ENCODE measurements at regions not wholly inside any gene's neighbourhood (a gene's known extent, or its start where the extent isn't known, plus 50 kb on each side); places are given as distances from the start of the nearest gene placed in this dataset.
"Not testable (repeated sequence)": the region's sequence is repeated elsewhere in the genome, so short reads cannot be mapped to it uniquely, and the experiment has no call there.

DNA sequence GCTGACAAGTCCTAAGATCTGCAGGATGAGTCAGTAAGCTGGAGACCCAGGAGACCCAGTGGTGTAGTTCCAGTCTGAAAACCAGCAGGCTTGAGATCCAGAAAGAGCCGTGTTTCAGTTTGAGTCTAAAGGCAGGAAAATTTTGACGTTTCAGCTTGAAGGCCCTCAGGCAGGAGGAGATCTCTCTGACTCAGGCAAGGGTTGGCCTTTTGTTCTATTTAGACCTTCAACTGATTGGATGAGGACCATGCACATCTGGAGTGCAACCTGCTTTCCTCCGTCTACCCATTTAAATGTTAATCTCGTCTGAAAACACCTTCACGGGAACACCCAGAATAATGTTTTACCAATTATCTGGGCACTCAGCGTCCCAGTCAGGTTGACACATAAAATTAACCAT lies 69.5 kb downstream of the NPIPA7 start:
- DNase-seq: not testable (repeated sequence)

DNA sequence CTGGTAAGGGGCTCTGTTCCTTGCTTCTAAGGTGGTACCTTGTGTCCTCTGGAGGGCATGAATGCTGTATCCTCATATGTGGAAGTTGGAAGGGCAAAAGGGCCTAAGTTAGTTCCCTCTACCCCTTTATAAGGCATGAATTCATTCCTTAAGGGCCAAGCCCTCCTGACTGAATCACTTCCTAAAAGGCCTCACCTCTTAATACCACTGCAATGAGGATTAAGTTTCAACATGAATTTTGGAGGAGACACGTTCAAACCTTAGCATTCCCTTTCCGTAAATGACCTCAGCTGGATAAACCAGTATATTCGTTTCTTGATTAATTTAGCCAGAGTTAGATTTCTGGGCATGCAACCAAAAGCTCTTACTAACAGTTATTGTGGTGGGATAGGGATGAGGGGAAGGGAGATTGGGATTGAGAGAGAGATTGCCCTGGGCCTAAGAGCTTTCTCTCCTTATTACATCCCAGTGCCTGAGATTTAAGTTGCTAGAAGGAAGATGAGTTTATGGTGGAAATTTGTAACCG lies 70.8 kb downstream of the NPIPA7 start:
- DNase-seq: not testable (repeated sequence)

DNA sequence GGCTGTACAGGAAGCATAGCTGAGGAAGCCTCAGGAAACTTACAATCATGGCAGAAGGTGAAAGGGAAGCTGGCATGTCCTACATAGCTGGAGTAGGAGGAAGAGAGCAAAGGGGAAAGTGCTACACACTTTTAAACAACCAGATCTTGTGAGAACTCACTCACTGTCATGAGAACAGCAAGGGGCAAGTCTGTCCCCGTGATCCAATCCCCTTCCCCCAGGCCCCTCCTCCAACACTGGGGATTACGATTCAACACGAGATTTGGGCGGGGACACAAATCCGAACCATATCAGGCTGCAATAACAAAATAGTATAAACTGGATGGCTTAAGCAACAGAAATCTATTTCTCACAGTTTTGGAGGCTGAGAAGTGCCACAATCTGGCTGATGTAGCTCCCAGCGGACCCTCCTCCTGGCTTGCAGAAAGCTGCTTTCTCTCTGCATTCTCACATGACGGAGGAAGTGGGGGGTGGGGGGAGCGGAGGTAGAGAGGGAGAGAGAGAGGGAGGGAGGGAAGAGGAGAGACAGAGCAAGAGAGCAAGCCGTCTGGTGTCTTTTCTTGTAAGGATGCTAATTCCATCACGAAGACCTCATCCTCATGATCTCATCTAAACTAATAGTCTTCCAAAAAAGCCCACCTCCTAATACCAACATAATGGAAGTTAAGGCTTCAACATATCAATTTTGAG lies 72.9 kb downstream of the NPIPA7 start:
- DNase-seq: not testable (repeated sequence)

DNA sequence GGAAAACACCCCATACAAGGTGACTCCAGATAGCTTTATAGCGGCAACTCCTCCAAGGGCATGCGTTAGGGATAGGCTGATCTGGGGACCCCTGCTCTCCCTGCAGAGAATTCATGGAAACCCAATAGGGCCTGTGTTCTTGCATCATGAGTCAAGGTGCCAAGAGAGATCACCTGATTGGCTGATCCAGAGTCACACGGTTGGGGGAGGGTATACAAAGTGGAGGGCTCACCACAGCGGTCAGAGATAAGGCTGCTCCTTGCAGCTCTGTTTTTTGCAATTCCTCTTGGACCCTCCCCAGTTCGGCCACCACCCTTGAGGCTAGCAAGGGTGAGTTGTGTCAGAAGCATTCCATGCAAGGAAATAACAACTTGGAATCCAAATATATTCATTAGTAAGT lies 79.6 kb downstream of the NPIPA7 start:
- DNase-seq: not testable (repeated sequence)

DNA sequence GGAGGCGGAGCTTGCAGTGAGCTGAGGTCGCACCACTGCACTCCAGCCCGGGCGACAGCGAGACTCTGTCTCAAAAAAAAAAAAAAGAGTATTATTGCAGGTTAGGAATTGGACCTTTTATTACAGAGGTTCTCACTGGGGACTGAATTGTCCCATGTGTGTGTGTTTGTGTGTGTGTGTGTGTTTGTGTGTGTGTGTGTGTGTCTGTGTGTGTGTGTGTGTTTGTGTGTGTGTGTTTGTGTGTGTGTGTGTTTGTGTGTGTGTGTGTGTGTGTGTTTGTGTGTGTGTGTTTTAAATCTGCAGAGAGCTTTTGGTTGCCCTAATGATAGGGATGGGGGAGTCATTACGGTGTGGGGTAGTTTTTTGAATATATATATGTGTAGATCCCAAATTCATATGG lies 84.9 kb downstream of the NPIPA7 start:
- DNase-seq: not testable (repeated sequence)

DNA sequence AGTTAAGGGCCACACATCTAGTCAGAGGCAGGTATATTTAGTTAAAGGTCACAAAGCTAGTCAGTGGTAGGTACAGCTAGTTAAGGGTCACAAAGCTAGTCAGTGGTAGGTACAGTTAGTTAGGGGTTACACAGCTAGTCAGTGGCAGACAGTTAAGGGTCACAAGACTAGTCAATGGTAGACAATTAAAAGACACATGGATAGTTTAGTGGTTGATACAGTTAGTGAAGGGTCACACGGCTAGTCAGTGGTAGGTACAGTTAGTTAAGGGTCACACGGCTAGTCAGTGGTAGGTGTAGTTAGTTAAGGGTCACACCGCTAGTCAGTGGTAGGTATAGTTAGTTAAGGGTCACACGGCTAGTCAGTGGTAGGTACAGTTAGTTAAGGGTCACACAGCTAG lies 110.0 kb downstream of the NPIPA7 start:
- not testable (repeated sequence) for DNase-seq

DNA sequence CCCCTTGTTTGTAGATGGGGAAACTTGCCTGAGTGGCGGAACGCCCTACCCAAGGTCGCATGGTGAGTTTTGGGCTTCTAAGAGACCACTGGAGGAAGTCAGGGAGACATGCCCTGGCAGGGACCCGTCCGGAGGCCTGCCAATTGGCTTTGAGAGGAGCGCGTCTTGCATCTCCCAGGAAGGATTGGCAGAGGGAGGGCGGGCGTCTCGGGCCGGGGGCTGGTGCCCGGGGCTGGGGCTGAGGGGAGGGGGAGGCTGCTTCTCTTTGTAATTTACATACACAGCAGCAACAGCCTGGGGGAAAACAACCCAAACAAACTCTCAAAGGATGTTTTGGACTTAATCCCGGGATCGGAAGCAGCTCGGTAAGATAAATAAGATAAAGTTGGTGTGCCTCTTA lies 110.5 kb downstream of the NPIPA7 start:
- not testable (repeated sequence) for DNase-seq

DNA sequence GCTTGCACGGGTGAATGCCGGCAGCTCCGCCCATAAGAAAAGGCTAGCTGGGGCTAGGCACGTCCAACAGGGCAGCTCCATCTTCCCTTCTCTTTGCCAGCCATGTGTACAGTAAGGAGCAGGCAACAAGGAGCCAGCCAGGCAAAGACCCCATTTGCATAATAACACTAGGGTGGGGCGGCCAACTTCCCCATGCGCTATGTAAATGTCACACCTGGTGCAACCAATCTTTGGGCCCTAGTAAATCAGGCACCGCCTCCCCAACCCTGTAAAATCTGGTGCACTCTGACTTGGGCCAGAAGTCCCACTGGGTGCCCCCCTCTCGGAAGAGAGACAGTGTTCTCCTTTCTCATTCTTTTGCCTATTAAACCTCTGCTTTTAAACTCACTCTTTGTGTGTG lies 115.2 kb downstream of the NPIPA7 start:
- not testable (repeated sequence) for DNase-seq

DNA sequence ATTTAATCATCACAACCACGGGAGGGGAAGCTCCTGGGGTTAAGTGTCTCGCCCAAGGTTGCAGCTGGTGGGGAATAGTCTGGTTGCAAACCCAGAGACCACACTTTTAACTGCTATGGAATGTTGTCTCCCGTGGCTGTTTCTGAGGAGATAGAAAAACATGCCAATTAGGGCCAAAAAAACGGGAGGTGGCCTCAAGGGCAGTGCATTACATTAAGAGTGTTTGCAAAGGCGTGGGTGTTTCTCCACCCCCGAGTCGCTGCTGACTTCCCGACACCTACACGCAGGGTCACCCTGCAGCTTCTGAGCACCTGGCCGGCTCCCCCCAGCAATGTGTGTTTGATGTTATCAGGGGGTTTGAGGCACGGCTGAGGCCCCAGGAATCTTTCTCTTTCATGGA lies 116.1 kb downstream of the NPIPA7 start:
- DNase-seq: not testable (repeated sequence)

DNA sequence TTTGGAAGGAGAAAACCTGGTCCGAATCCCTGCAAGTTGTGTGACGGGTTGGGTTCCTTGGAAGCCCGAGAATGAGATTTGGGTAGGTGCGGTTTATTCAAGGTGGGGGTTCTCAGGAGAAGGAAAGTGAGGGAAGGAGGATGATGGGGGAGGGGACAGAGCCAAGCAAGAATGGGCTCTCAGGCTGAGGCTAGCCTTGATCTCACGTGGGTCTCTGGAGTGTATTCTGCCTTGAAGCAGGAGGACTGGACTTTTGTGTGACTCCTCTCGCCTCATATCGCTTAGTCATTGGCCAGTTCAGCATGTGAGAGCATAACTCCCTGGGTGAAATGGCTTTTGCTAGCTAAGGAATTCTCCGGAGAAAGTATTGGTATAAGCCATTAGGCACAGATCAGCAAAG lies 120.9 kb downstream of the NPIPA7 start:
- not testable (repeated sequence) for DNase-seq

DNA sequence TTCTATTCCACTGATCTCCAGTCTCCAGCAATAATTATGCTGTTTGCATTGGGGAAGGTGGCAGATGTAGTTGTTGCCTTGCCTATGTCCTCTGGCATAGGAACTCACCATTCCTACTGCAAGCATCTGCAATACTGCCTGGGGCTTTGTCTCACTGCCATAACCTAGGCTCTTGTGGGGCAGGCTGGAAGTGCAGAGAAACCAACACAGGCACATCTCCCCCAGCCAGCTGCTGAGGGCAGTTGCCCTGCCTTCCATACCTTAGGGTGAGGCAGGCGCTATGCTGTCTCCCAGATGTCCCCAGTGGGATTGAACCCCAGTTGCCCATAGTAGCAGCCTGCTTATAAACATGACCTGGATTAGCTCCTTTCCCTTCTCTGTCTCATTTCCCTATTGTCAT lies 128.1 kb downstream of the NPIPA7 start:
- DNase-seq: not testable (repeated sequence)

DNA sequence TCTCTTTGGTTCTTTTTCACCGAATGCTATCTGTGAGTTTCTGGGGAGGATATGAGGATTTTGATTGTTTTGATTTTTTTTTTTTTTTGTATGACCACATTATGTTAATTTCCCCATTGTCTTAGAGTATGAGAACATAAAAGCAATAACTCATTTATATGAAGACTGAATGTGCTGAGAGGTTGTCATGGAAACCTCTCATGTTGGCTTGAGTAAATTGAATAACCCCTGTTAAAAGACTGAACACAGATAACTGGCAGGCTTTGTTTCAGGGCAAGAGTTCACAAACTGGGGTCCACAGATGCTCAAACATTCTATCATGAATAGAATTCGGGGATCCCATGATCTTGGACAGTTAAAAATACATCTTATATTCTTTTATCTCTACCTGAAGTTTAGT lies 129.4 kb downstream of the NPIPA7 start:
- DNase-seq: not testable (repeated sequence)

DNA sequence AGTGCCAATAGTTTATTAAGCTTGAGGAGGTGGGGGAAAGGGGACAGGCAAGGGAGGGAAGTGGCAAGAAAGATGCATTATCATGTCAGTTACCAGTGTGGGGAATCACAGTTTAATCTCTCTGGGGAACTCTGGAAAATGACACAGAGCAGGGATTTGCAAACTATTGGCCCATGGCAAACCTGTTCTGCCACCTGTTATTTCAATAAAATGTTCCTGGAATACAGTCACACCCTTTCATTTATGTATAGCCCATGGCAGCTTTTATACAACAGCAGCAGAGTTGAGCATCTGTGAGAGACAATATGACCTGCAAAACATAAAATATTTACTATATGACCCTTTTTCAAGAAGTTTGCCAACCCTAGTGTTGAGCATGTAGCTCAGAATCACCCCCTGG lies 140.5 kb downstream of the NPIPA7 start:
- DNase-seq: not testable (repeated sequence)

DNA sequence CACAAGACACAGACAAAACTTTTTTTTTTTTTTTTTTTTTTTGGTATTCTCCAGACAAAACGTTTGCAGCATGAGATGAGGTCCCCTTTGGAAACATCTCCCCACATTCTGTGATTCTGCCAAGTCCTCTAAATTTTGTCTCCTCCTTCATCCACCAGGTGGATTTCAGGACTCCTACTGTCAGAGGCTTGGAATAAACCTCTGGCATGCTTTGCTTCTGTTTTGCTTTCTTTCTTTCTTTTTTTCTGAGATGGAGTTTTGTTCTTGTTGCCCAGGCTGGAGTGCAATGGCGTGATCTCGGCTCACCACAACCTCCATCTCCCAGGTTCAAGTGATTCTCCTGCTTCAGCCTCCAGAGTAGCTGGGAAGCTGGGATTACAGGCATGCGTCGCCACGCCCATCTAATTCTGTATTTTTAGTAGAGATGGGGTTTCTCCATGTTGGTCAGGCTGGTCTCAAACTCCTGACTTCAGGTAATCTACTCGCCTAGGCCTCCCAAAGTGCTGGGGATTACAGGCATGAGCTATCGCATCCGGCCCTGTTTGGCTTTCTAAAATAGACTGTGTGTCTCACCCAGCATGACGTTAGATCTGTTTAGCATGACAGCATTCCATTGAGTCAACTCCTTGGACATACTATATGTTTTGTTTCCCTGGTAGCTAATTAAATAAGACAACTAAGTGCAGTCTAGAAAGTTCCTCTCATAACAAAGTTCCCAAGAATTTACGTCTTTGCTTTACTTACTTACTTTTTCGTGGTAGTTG lies 142.5 kb downstream of the NPIPA7 start:
- DNase-seq: not testable (repeated sequence)

DNA sequence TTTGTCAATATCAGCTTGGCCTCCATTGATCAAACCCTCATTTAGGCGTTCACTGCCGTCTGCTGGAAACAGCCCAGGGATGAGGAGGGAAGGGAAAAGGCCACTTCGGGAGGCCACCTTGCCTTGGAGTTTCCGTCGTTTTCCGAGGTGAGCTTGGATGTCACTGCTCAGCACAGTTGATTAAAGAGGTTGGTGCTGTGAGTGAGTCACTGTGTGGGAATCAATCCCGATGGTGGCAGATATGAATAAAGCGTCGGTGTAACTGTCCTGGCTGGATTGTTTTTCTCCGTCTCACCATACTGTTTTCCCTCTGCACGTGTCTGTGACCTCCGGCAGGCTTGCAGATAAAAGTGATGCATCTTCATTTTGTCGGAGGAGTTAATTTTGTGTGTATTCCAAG lies 148.1 kb downstream of the NPIPA7 start:
- not testable (repeated sequence) for DNase-seq

DNA sequence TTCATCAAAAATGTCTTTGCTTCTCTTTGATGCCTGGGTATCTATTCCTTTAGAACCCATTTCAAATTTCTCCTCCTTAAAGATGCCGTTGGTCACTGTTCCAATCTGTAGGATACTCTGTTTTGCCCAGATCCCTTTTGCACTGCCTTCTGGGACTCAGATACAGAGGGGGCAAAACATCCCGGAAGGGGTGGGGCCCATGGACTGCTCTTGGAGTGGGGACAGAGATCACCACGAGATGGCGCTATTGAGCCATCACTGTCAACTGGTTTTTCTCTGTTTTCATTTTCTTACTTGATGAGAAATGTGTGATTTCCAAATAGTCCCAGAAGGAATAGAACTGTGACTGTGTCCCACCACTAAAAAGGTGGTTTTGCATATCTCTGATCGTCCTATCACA lies 151.8 kb downstream of the NPIPA7 start:
- not testable (repeated sequence) for DNase-seq

DNA sequence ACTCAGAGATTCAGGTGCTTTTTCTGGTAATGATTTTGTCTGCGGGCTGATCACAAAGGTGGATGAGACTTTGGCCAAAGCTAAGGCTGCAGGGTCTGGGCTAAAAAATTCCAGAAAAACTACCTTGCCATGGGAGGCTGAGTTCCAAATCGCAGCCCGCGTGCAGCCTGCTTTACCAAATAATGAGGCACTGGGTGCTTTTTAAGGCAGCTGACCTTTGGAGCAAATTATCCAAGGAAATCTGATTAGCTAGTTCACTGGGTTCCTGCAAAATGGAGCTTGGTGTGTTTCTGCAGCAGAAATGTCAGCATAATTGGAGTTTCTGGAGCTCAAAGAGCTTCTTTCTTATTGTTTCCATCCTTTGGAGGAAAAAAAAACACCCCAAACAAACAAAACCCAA lies 156.6 kb downstream of the NPIPA7 start:
- DNase-seq: not testable (repeated sequence)

DNA sequence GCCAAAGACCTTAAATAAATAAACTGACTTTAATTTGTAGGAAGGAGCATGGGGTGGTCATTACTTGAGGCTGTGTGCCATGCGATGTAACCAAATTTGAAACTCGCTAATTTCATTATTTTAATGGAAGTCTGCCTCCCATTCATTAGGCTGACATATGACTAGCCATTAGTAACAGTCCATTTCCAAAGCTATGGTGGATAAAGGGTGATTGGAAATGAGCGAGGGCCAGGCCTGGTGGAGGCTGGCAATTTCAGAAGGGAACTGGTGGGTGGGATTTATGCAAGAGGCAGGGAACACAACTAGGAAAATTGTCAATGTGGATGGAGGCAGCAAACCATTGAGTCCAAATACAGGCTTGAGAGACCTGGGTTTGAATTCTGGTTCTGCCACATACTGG lies 157.2 kb downstream of the NPIPA7 start:
- not testable (repeated sequence) for DNase-seq

DNA sequence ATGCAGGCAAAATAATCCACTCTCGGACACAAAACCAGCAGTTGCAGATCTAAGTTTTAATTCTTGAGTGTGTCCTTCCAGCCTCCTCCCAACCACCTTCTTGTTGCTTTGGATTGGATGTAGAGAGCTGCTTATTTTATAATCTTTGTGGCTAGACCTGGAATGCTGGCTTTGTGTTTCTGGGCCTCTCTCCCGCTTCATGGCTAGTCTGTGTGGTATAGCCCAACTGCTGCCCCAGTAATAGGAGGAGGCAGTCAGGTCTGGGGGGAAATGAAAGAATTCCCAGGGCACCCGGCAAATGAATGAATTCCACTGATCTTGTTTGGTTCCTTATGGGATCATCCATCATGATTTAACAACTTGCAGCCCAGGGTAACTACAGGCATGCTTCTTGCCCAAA lies 170.8 kb downstream of the NPIPA7 start:
- DNase-seq: not testable (repeated sequence)

DNA sequence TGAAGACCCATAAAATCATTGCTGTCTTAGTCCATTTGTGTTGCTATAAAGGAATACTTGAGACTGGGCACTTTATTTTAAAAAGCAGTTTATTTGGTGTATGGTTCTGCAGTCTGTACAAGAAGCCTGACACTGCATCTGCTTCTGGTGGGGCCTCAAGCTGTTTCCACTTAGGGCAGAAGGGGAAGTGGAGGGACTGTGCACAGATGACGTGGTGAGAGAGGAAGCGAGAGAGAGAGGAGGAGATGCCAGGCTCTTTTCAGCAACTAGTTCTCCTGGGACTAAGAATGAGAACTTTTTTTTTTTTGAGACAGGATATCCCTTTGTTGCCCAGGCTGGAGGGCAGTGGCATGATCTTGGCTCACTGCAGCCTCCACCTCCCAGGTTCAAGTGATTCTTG lies 171.9 kb downstream of the NPIPA7 start:
- DNase-seq: not testable (repeated sequence)

DNA sequence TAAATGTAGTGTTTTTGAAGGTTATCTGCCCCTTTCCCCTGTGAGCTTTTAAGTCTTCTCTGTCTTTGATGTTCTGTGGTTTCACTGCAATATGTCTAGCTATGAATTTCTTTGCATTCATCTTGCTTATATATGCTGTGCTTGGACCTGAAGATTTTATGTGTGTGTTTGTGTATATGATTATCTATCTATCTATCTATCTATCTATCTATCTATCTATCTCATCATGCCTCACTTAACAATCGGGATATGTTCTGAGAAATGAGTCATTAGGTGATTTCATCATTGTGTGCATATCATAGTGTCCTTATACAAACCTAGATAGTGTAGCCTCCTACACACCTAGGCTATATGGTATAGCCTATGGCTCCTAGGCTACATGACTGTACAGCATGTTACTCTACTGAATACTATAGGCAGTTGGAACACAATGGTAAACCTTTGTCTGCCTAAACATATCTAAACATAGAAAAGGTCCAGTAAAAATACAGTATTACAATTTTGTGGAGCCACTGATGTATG lies 173.9 kb downstream of the NPIPA7 start:
- DNase-seq: not testable (repeated sequence)

DNA sequence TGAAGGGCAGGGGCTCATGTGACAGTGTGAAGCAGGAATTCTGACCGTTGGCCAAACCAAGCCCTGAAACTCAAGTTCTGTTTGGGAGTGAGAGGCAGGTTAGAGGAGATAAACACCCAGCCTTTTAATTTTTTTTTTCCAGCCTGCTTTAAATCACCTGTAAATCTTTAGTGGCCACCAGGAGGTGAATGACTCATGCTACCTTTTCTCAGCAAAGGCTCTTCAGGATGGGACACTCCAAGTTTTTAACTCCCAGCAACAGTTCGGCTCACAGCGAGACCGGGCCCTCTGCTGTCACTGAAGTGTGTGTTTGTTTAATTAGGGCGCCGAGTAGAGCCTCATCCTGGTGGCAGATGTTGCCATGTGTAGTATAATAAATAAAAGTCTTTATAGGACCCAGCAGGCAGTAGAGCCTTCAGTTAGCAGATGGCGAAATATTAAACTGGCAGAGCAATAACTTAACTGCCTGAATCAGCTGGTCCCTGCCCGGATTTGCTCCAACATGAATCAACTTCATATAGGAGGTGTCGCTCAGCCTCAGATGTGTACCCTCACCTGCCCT lies 180.3 kb downstream of the NPIPA7 start:
- DNase-seq: not testable (repeated sequence)

DNA sequence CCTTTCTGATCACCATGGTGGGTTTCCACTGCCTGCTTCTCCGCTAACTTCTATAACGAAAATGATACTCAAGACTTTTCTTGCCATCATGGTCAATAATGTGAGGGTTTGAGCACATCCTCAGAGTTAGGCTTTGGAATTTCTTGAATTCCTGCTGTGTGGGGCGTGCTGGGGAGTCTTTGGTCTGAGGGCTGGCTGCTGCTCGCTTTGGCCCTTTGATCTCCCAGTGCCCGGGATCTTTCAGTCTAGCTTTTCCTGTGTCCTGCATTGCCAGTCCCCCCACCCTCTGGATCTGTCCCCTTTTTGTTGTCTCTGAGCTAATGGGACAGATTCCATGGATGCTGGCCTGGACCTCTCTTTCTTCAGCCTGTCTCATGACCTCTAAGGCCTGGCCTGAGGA lies 182.6 kb downstream of the NPIPA7 start:
- not testable (repeated sequence) for DNase-seq
